ENCODE measurements at regions not wholly inside any gene's neighbourhood (a gene's known extent, or its start where the extent isn't known, plus 50 kb on each side); places are given as distances from the start of the nearest gene placed in this dataset.
"Not testable (repeated sequence)": the region's sequence is repeated elsewhere in the genome, so short reads cannot be mapped to it uniquely, and the experiment has no call there.

- no peak overlapping the region for H3K27ac ChIP-seq (ENCODE audit: low read depth, low read length)
- no peaks in the 10 kb centered on the region for H3K36me3 ChIP-seq (ENCODE audit: insufficient read depth, low read length)
- no peaks in the 10 kb centered on the region for H3K27me3 ChIP-seq (ENCODE audit: control insufficient read depth in 1 of 2, insufficient read depth in 2 of 2, low read length in 2 of 2)
- H3K4me3 ChIP-seq (ENCODE audit: low read depth in 1 of 2, low read length in 2 of 2) = no peak overlapping the region
- no peak overlapping the region for H3K9ac ChIP-seq (ENCODE audit: low read length)
- H3K4me1 ChIP-seq (ENCODE audit: insufficient read depth, low read length) = peaks cover 9% of the 10 kb centered on the region
- no peaks in the 10 kb centered on the region for H3K9me3 ChIP-seq (ENCODE audit: low read length)
Measured at GRCh38 chr17:79547586-79547985, 63.3 kb downstream of the RBFOX3 start.

GRCh38 chr17:79547171-79547570 lies 63.7 kb downstream of the RBFOX3 start:
- not testable (repeated sequence) for H3K4me3 ChIP-seq (ENCODE audit: low read depth in 1 of 2, low read length in 2 of 2); H3K27ac ChIP-seq (ENCODE audit: low read depth, low read length); H3K9ac ChIP-seq (ENCODE audit: low read length); H3K27me3 ChIP-seq (ENCODE audit: control insufficient read depth in 1 of 2, insufficient read depth in 2 of 2, low read length in 2 of 2); H3K36me3 ChIP-seq (ENCODE audit: insufficient read depth, low read length); H3K4me1 ChIP-seq (ENCODE audit: insufficient read depth, low read length); H3K9me3 ChIP-seq (ENCODE audit: low read length)

- Histone ChIP-seq H3K9me3 (ENCODE audit: low read length) (no peaks in the 10 kb centered on the region), H3K27me3 (ENCODE audit: control insufficient read depth in 1 of 2, insufficient read depth in 2 of 2, low read length in 2 of 2) (no peaks in the 10 kb centered on the region), H3K9ac (ENCODE audit: low read length) (no peak overlapping the region), H3K36me3 (ENCODE audit: insufficient read depth, low read length) (no peaks in the 10 kb centered on the region), H3K27ac (ENCODE audit: low read depth, low read length) (no peak overlapping the region), H3K4me3 (ENCODE audit: low read depth in 1 of 2, low read length in 2 of 2) (no peak overlapping the region), H3K4me1 (ENCODE audit: insufficient read depth, low read length) (peaks cover 9% of the 10 kb centered on the region)
Measured at GRCh38 chr17:79546386-79546785, 64.5 kb downstream of the RBFOX3 start.

GRCh38 chr17:79545251-79546005 lies 65.4 kb downstream of the RBFOX3 start:
- Histone ChIP-seq H3K4me3 (ENCODE audit: low read depth in 1 of 2, low read length in 2 of 2) (no peak overlapping the region), H3K9me3 (ENCODE audit: low read length) (no peaks in the 10 kb centered on the region), H3K27me3 (ENCODE audit: control insufficient read depth in 1 of 2, insufficient read depth in 2 of 2, low read length in 2 of 2) (no peaks in the 10 kb centered on the region), H3K4me1 (ENCODE audit: insufficient read depth, low read length) (peaks cover 9% of the 10 kb centered on the region), H3K27ac (ENCODE audit: low read depth, low read length) (no peak overlapping the region), H3K36me3 (ENCODE audit: insufficient read depth, low read length) (no peaks in the 10 kb centered on the region), H3K9ac (ENCODE audit: low read length) (no peak overlapping the region)

GRCh38 chr17:79544142-79544914 lies 66.5 kb downstream of the RBFOX3 start:
- no peak overlapping the region for H3K4me3 ChIP-seq (ENCODE audit: low read depth in 1 of 2, low read length in 2 of 2)
- H3K4me1 ChIP-seq (ENCODE audit: insufficient read depth, low read length) = peaks cover 9% of the 10 kb centered on the region
- no peaks in the 10 kb centered on the region for H3K27me3 ChIP-seq (ENCODE audit: control insufficient read depth in 1 of 2, insufficient read depth in 2 of 2, low read length in 2 of 2)
- H3K9me3 ChIP-seq (ENCODE audit: low read length) = no peaks in the 10 kb centered on the region
- H3K36me3 ChIP-seq (ENCODE audit: insufficient read depth, low read length) = no peaks in the 10 kb centered on the region
- no peak overlapping the region for H3K9ac ChIP-seq (ENCODE audit: low read length)
- no peak overlapping the region for H3K27ac ChIP-seq (ENCODE audit: low read depth, low read length)

- H3K36me3 ChIP-seq (ENCODE audit: insufficient read depth, low read length) = no peaks in the 10 kb centered on the region
- no peak overlapping the region for H3K9ac ChIP-seq (ENCODE audit: low read length)
- no peaks in the 10 kb centered on the region for H3K9me3 ChIP-seq (ENCODE audit: low read length)
- peaks cover 9% of the 10 kb centered on the region for H3K4me1 ChIP-seq (ENCODE audit: insufficient read depth, low read length)
- no peak overlapping the region for H3K27ac ChIP-seq (ENCODE audit: low read depth, low read length)
- peak overlapping the region in 1 of 2 donors; percentile 18 for H3K4me3 ChIP-seq (ENCODE audit: low read depth in 1 of 2, low read length in 2 of 2)
- no peaks in the 10 kb centered on the region for H3K27me3 ChIP-seq (ENCODE audit: control insufficient read depth in 1 of 2, insufficient read depth in 2 of 2, low read length in 2 of 2)
Measured at GRCh38 chr17:79543531-79543930, 67.3 kb downstream of the RBFOX3 start.

GRCh38 chr17:79542718-79543117 lies 68.1 kb downstream of the RBFOX3 start:
- Histone ChIP-seq H3K9ac (ENCODE audit: low read length) (no peak overlapping the region), H3K36me3 (ENCODE audit: insufficient read depth, low read length) (no peaks in the 10 kb centered on the region), H3K9me3 (ENCODE audit: low read length) (no peaks in the 10 kb centered on the region), H3K4me3 (ENCODE audit: low read depth in 1 of 2, low read length in 2 of 2) (no peak overlapping the region), H3K27me3 (ENCODE audit: control insufficient read depth in 1 of 2, insufficient read depth in 2 of 2, low read length in 2 of 2) (no peaks in the 10 kb centered on the region), H3K27ac (ENCODE audit: low read depth, low read length) (no peak overlapping the region), H3K4me1 (ENCODE audit: insufficient read depth, low read length) (peaks cover 10% of the 10 kb centered on the region)

- H3K9ac ChIP-seq (ENCODE audit: low read length) = no peak overlapping the region
- H3K9me3 ChIP-seq (ENCODE audit: low read length) = no peaks in the 10 kb centered on the region
Measured at GRCh38 chr17:79541056-79541850, 69.6 kb downstream of the RBFOX3 start.

GRCh38 chr17:79539944-79540705 lies 70.7 kb downstream of the RBFOX3 start:
- no peak overlapping the region for H3K27ac ChIP-seq (ENCODE audit: low read depth, low read length)
- no peak overlapping the region for H3K9ac ChIP-seq (ENCODE audit: low read length)
- no peaks in the 10 kb centered on the region for H3K9me3 ChIP-seq (ENCODE audit: low read length)
- H3K36me3 ChIP-seq (ENCODE audit: insufficient read depth, low read length) = no peaks in the 10 kb centered on the region
- H3K27me3 ChIP-seq (ENCODE audit: control insufficient read depth in 1 of 2, insufficient read depth in 2 of 2, low read length in 2 of 2) = no peaks in the 10 kb centered on the region
- no peak overlapping the region for H3K4me3 ChIP-seq (ENCODE audit: low read depth in 1 of 2, low read length in 2 of 2)
- H3K4me1 ChIP-seq (ENCODE audit: insufficient read depth, low read length) = peaks cover 17% of the 10 kb centered on the region

More at GRCh38 chr17:79541056-79541850, 69.6 kb downstream of the RBFOX3 start:
- Histone ChIP-seq H3K4me3 (ENCODE audit: low read depth in 1 of 2, low read length in 2 of 2) (no peak overlapping the region), H3K36me3 (ENCODE audit: insufficient read depth, low read length) (no peaks in the 10 kb centered on the region), H3K27ac (ENCODE audit: low read depth, low read length) (no peak overlapping the region), H3K4me1 (ENCODE audit: insufficient read depth, low read length) (peaks cover 17% of the 10 kb centered on the region), H3K27me3 (ENCODE audit: control insufficient read depth in 1 of 2, insufficient read depth in 2 of 2, low read length in 2 of 2) (no peaks in the 10 kb centered on the region)

GRCh38 chr17:79538291-79538690 lies 72.6 kb downstream of the RBFOX3 start:
- Histone ChIP-seq H3K4me1 (ENCODE audit: insufficient read depth, low read length) (peaks cover 11% of the 10 kb centered on the region), H3K9ac (ENCODE audit: low read length) (no peak overlapping the region), H3K27me3 (ENCODE audit: control insufficient read depth in 1 of 2, insufficient read depth in 2 of 2, low read length in 2 of 2) (no peaks in the 10 kb centered on the region), H3K9me3 (ENCODE audit: low read length) (no peaks in the 10 kb centered on the region), H3K27ac (ENCODE audit: low read depth, low read length) (no peak overlapping the region), H3K4me3 (ENCODE audit: low read depth in 1 of 2, low read length in 2 of 2) (no peak overlapping the region), H3K36me3 (ENCODE audit: insufficient read depth, low read length) (no peaks in the 10 kb centered on the region)

- Histone ChIP-seq H3K9me3 (ENCODE audit: low read length) (no peaks in the 10 kb centered on the region), H3K27me3 (ENCODE audit: control insufficient read depth in 1 of 2, insufficient read depth in 2 of 2, low read length in 2 of 2) (no peaks in the 10 kb centered on the region), H3K4me1 (ENCODE audit: insufficient read depth, low read length) (peaks cover 8% of the 10 kb centered on the region), H3K9ac (ENCODE audit: low read length) (no peak overlapping the region), H3K27ac (ENCODE audit: low read depth, low read length) (no peak overlapping the region), H3K4me3 (ENCODE audit: low read depth in 1 of 2, low read length in 2 of 2) (no peak overlapping the region), H3K36me3 (ENCODE audit: insufficient read depth, low read length) (no peaks in the 10 kb centered on the region)
Measured at GRCh38 chr17:79537686-79538085, 73.2 kb downstream of the RBFOX3 start.

Measured in muscle layer of colon (tissue), 2 donors.